ENCODE measurements at regions not wholly inside any gene's neighbourhood (a gene's known extent, or its start where the extent isn't known, plus 50 kb on each side); places are given as distances from the start of the nearest gene placed in this dataset.

DNA sequence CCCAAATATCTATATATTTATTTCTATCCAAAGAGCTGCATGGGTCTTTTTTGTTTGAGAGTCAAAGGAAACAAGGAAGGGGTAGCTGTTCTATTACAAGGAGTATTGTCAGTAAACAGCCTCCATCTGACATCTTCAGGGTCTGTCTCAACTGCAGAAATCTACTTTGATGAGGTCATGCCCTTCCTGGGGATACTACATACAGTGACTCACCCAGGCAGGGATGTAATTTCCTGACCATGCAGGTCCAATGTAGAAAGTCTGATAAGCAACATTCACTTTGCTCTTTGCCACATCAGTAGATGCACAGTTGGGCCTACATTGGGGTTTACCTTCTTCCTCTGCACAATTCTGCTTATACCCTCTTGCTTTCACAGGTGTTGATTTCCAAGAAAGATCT, 165.5 kb downstream of the TLR4 start:
- H3K27ac Mint-ChIP-seq (ENCODE audit: unreplicated experiment), result no peak overlapping the region
- H3K9me3 Mint-ChIP-seq, result no peaks in the 10 kb centered on the region
- DNase-seq (ENCODE audit: low read depth, low spot score), result no peak
- no peak overlapping the region for H3K4me3 Mint-ChIP-seq
- H3K27me3 Mint-ChIP-seq (ENCODE audit: low read depth), result peaks cover 3% of the 10 kb centered on the region
- no peaks in the 10 kb centered on the region for H3K36me3 Mint-ChIP-seq (ENCODE audit: low read depth)
- peaks cover 4% of the 10 kb centered on the region for H3K4me1 Mint-ChIP-seq
- TF ChIP-seq, protein P1, sequence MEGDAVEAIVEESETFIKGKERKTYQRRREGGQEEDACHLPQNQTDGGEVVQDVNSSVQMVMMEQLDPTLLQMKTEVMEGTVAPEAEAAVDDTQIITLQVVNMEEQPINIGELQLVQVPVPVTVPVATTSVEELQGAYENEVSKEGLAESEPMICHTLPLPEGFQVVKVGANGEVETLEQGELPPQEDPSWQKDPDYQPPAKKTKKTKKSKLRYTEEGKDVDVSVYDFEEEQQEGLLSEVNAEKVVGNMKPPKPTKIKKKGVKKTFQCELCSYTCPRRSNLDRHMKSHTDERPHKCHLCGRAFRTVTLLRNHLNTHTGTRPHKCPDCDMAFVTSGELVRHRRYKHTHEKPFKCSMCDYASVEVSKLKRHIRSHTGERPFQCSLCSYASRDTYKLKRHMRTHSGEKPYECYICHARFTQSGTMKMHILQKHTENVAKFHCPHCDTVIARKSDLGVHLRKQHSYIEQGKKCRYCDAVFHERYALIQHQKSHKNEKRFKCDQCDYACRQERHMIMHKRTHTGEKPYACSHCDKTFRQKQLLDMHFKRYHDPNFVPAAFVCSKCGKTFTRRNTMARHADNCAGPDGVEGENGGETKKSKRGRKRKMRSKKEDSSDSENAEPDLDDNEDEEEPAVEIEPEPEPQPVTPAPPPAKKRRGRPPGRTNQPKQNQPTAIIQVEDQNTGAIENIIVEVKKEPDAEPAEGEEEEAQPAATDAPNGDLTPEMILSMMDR (conservative IDR thresholded peaks at IDR 0.05), result no peak

DNA sequence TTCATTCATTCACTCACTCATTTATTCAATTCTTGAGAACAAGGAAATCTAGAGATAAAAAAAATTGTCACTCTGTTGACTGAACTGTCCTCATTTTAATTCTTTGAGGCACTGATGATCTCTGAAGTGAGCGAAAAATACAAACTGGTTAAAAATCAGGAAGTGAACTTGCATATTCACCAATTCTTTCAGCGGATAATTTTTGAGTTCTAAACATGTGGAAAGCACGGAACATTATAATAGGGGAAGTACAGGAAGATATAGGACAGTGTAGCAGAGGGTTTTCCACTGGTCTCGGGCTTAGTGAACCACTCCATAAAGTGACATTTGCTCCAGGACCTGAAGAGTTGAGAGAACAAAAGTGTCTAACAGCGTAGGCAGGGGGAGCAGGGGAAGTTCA, 169.5 kb downstream of the TLR4 start:
- H3K9me3 Mint-ChIP-seq, result no peaks in the 10 kb centered on the region
- no peaks in the 10 kb centered on the region for H3K36me3 Mint-ChIP-seq (ENCODE audit: low read depth)
- TF ChIP-seq, protein P1 (conservative IDR thresholded peaks at IDR 0.05), result no peak
- H3K27me3 Mint-ChIP-seq (ENCODE audit: low read depth), result peaks cover 3% of the 10 kb centered on the region
- no peaks in the 10 kb centered on the region for H3K4me1 Mint-ChIP-seq
- H3K27ac Mint-ChIP-seq (ENCODE audit: unreplicated experiment), result no peak overlapping the region
- no peak overlapping the region for H3K4me3 Mint-ChIP-seq
- no peak for DNase-seq (ENCODE audit: low read depth, low spot score)

DNA sequence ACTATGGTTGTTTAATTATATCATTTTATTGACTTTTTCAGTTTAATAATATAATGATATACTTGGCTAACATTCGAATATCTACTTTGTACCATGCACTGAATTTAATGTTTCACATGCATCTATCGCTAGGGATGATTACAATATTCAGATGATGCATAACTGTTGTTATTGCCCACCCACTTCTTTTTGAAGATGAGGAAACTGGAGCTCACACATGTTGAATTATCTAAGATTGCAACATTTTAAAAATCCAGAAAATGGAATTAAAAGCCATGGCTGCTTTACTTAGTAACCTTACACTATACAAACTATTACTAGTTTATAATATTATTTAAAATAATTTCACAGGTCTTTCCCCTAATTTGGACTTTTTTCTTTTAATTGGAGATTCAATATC, 171.7 kb downstream of the TLR4 start:
- TF ChIP-seq, protein P1 (conservative IDR thresholded peaks at IDR 0.05), result no peak
- Mint-ChIP-seq H3K9me3 (no peaks in the 10 kb centered on the region), H3K27me3 (ENCODE audit: low read depth) (peaks cover 3% of the 10 kb centered on the region), H3K27ac (ENCODE audit: unreplicated experiment) (no peak overlapping the region), H3K4me3 (no peak overlapping the region), H3K36me3 (ENCODE audit: low read depth) (no peaks in the 10 kb centered on the region), H3K4me1 (no peaks in the 10 kb centered on the region)
- no peak for DNase-seq (ENCODE audit: low read depth, low spot score)

DNA sequence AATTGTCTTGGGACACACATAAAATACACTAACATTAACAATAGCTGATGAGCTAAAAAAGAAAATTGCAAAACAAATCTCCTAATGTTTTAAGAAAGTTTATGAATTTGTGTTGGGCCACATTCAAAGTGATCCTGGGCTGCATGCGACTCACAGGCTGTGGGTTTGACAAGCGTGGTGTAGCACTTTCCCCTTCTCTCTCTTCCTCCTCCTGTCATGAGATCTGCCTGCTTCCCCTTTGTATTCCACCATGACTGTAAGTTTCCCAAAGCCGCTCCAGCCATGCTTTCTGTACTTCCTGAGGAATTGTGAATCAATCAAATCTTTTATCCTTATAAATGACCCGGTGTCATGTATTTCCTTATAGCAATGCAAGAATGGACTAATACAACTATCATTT, 178.0 kb downstream of the TLR4 start:
- Mint-ChIP-seq H3K27ac (ENCODE audit: unreplicated experiment) (peak overlapping the region; percentile 11), H3K9me3 (no peaks in the 10 kb centered on the region), H3K4me1 (no peaks in the 10 kb centered on the region), H3K4me3 (no peak overlapping the region), H3K36me3 (ENCODE audit: low read depth) (no peaks in the 10 kb centered on the region), H3K27me3 (ENCODE audit: low read depth) (no peaks in the 10 kb centered on the region)
- TF ChIP-seq, protein P1 (conservative IDR thresholded peaks at IDR 0.05), result no peak
- no peak for DNase-seq (ENCODE audit: low read depth, low spot score)

DNA sequence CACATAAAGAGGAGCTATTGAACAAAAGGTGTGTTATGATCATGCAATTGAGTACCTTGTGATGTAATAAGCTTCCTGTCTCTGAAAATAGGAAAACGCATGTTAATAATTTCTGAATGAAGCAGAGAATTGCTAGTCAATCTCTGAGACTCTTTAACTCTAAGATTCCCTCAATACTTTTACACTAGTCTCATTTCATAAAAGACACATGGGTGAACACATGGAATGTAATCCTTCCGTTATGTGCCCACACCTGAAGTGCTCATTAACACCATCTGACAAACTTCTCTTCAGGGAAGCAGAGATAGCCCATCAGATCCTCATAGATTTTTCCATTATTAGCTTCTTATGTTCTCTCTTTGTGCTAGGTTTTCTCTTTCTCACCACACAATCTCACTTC, 182.4 kb downstream of the TLR4 start:
- no peak overlapping the region for H3K27ac Mint-ChIP-seq (ENCODE audit: unreplicated experiment)
- no peaks in the 10 kb centered on the region for H3K4me1 Mint-ChIP-seq
- no peak for DNase-seq (ENCODE audit: low read depth, low spot score)
- H3K4me3 Mint-ChIP-seq, result no peak overlapping the region
- H3K9me3 Mint-ChIP-seq, result no peaks in the 10 kb centered on the region
- no peaks in the 10 kb centered on the region for H3K27me3 Mint-ChIP-seq (ENCODE audit: low read depth)
- no peaks in the 10 kb centered on the region for H3K36me3 Mint-ChIP-seq (ENCODE audit: low read depth)
- TF ChIP-seq, protein P1 (conservative IDR thresholded peaks at IDR 0.05), result no peak

DNA sequence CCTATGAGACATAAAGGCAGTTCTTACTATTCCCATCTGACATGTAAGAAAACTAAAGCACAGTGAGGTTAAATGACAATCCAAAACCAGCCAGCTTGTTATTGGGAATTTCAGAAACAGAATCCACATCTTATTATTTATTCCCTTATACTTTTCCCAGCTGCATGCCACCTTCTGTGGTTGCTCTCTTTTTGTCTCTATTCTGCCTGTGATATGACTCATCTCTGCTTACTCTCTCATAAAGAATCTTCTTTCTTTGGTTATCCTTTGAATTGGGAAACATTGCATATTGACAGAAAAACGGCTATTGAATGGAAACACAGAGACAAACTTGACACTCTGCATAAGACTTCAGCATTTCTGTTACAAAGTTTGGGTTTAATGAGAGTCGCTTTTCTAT, 183.2 kb downstream of the TLR4 start:
- H3K27me3 Mint-ChIP-seq (ENCODE audit: low read depth), result no peaks in the 10 kb centered on the region
- H3K4me1 Mint-ChIP-seq, result no peaks in the 10 kb centered on the region
- H3K36me3 Mint-ChIP-seq (ENCODE audit: low read depth), result no peaks in the 10 kb centered on the region
- H3K4me3 Mint-ChIP-seq, result no peak overlapping the region
- no peak for DNase-seq (ENCODE audit: low read depth, low spot score)
- TF ChIP-seq, protein P1 (conservative IDR thresholded peaks at IDR 0.05), result no peak
- no peaks in the 10 kb centered on the region for H3K9me3 Mint-ChIP-seq
- H3K27ac Mint-ChIP-seq (ENCODE audit: unreplicated experiment), result no peak overlapping the region
